ENCODE measurements at regions not wholly inside any gene's neighbourhood (a gene's known extent, or its start where the extent isn't known, plus 50 kb on each side); places are given as distances from the start of the nearest gene placed in this dataset.

DNA sequence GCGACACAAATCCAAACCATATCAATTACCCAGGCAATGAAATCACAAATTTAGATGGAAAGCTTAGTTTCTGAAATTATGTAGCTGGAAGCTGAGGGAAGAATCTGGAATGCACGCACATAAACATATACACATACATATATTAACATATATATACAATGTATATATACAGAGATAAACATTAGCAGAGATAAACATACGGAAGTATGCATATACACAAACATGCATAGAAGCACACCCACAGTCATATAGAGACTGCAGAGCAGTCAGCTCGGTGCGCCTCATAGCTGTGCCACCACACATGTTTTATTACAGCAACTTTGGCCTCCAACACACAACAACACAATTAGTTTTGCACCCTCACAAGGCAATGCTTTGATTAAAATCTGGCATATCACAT, 288.1 kb downstream of the TEX29 start (continued):
- TF ChIP-seq CTCF (conservative IDR thresholded peaks at IDR 0.05; ENCODE audit: low read depth in 2 of 2), result no peak
- no peak for TF ChIP-seq NANOG (IDR thresholded peaks at IDR 0.05; ENCODE audit: borderline replicate concordance)
- TF ChIP-seq, protein P1, sequence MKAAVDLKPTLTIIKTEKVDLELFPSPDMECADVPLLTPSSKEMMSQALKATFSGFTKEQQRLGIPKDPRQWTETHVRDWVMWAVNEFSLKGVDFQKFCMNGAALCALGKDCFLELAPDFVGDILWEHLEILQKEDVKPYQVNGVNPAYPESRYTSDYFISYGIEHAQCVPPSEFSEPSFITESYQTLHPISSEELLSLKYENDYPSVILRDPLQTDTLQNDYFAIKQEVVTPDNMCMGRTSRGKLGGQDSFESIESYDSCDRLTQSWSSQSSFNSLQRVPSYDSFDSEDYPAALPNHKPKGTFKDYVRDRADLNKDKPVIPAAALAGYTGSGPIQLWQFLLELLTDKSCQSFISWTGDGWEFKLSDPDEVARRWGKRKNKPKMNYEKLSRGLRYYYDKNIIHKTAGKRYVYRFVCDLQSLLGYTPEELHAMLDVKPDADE (IDR thresholded peaks at IDR 0.05), result no peak
- TF ChIP-seq EZH2phosphoT487 (IDR thresholded peaks at IDR 0.05; ENCODE audit: unreplicated experiment), result no peak
- no peak for TF ChIP-seq STAT1 (IDR thresholded peaks at IDR 0.05; ENCODE audit: unreplicated experiment)
- no peak for TF ChIP-seq JUNB (IDR thresholded peaks at IDR 0.05; ENCODE audit: unreplicated experiment)
- no peak for TF ChIP-seq POLR2AphosphoS5 (IDR thresholded peaks at IDR 0.05; ENCODE audit: low read depth)
- TF ChIP-seq ZNF331 (CRISPR knock-in tag; IDR thresholded peaks at IDR 0.05; ENCODE audit: low read depth), result no peak
- TF ChIP-seq REST (IDR thresholded peaks at IDR 0.05; ENCODE audit: unreplicated experiment), result no peak
- no peak for TF ChIP-seq ZNF114 (CRISPR knock-in tag; IDR thresholded peaks at IDR 0.05)

DNA sequence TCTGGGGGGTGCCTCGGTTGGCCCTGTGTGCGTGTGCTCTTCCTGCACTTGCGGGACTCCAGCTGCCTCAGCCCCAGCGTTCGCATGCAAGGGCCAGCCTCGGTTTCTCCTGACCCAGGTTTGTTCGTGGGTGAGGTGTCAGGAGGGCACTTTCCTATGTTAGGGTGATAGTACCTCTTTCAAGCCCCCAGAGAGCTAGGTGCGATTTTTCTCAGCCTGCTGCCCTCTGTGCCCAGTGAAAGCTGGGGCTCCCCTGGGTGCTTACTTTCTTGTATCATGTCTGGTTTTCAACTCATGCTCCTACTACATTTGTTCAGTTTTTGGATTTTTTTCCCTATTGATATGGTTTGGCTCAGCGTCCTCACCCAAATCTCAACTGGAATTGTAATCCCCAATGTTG, 289.2 kb downstream of the TEX29 start:
- no peak overlapping the region for H3K27ac ChIP-seq (ENCODE audit: low read depth)
- Mint-ChIP-seq H3K27ac (no peak overlapping the region), H3K36me3 (ENCODE audit: low read depth) (no peaks in the 10 kb centered on the region), H3K27me3 (ENCODE audit: insufficient read depth, low read depth, poor library complexity) (peaks cover 3% of the 10 kb centered on the region), H3K9me3 (peaks cover 3% of the 10 kb centered on the region; the same call in 1 of the 3 replicates), H3K4me3 (no peak overlapping the region), H3K4me1 (peaks cover 5% of the 10 kb centered on the region; the same call in 2 of the 3 replicates)
- H4K20me1 ChIP-seq (replicated peaks; ENCODE audit: insufficient read depth), result no peaks in the 10 kb centered on the region
- H3K4me1 ChIP-seq (ENCODE audit: insufficient read depth), result no peaks in the 10 kb centered on the region
- H3K9me2 ChIP-seq (ENCODE audit: insufficient read depth), result no peaks in the 10 kb centered on the region
- no peaks in the 10 kb centered on the region for H3K27me3 ChIP-seq (ENCODE audit: insufficient read depth)
- H3K79me2 ChIP-seq (replicated peaks; ENCODE audit: insufficient read depth), result no peaks in the 10 kb centered on the region
- ATAC-seq (no peak), DNase-seq (ENCODE audit: low spot score) (no peak)
- no peaks in the 10 kb centered on the region for H3K36me3 ChIP-seq (ENCODE audit: insufficient read depth)
- H3K4me2 ChIP-seq, result no peak overlapping the region
- H2AFZ ChIP-seq, result no peak overlapping the region
- H3F3A ChIP-seq (replicated peaks; ENCODE audit: low read depth), result no peaks in the 10 kb centered on the region
- no peak overlapping the region for H3K4me3 ChIP-seq
- TF ChIP-seq EZH2 (IDR thresholded peaks at IDR 0.05; ENCODE audit: low read depth, unreplicated experiment), result no peak
- no peak for TF ChIP-seq CREB1 (CRISPR knock-in tag; IDR thresholded peaks at IDR 0.05; ENCODE audit: low read depth)
- TF ChIP-seq REST (IDR thresholded peaks at IDR 0.05; ENCODE audit: unreplicated experiment), result no peak
- TF ChIP-seq ZNF331 (CRISPR knock-in tag; IDR thresholded peaks at IDR 0.05; ENCODE audit: low read depth), result no peak
- TF ChIP-seq EZH2phosphoT487 (IDR thresholded peaks at IDR 0.05; ENCODE audit: unreplicated experiment), result no peak
- TF ChIP-seq, protein P1 (IDR thresholded peaks at IDR 0.05), result no peak

All from GM23338 (cell line).